Esophagus squamous epithelium (tissue), 5 donors: ENCODE measurements at regions not wholly inside any gene's neighbourhood (a gene's known extent, or its start where the extent isn't known, plus 50 kb on each side); places are given as distances from the start of the nearest gene placed in this dataset.

Experiments used
- DNase-seq: peaks from one replicate; lab custom pipeline; 2025; lab: John Stamatoyannopoulos, UW
- H3K27ac ChIP-seq, 4 donors: fragments of 200-600 bp; sonication (generic); one replicate each; pipeline ENCODE4 v1.5.1; 2016 to 2019; ENCODE audit warnings: mild to moderate bottlenecking in 1 of 4
- H3K27me3 ChIP-seq, 4 donors: fragments of 200-600 bp; sonication (generic); 1 replicate in 3 of 4; 2 replicates in 1 of 4; pipeline versions ENCODE4 v1.5.1 to v1.6.0; 2017 to 2021; ENCODE audit warnings: antibody characterized with exemption in 1 of 4
- H3K36me3 ChIP-seq, 3 donors: fragments of 200-600 bp; sonication (generic); one replicate each; pipeline ENCODE4 v1.5.1; 2016 to 2019
- H3K4me1 ChIP-seq, 3 donors: fragments of 200-600 bp; sonication (generic); one replicate each; pipeline ENCODE4 v1.5.1; 2017 to 2019
- H3K4me3 ChIP-seq, 4 donors: fragments of 200-600 bp; sonication (generic); 1 replicate in 3 of 4; 2 replicates in 1 of 4; pipeline ENCODE4 v1.5.1; 2016 to 2019; ENCODE audit warnings: mild to moderate bottlenecking in 2 of 4, moderate library complexity in 1 of 4
- H3K9me3 ChIP-seq, 3 donors: fragments of 200-600 bp; sonication (generic); one replicate each; pipeline ENCODE4 v1.5.1; 2016 to 2019
- POLR2A ChIP-seq, 4 donors: fragments of 450-650 bp; IDR thresholded peaks; one replicate each; pipeline ENCODE4 v1.6.1; 2017; ENCODE audit warnings: antibody characterized with exemption in 4 of 4, mild to moderate bottlenecking in 4 of 4, moderate library complexity in 3 of 4
- WGBS, 2 donors: methylation state at CpG; one replicate each; pipeline ENCODE4 v1.1.5; 2018; 5-methylcytosine and 5-hydroxymethylcytosine counted together
- intact Hi-C: fragments of 100-400 bp; cut with DNase I; formaldehyde crosslinking; loops from one replicate; pipeline ENCODE4 v1.15.0; 2022
- TF ChIP-seq, protein P1 (sequence below), 6 experiments: fragments of 450-650 bp in 4 of 6; fragments of 200-600 bp in 2 of 6; sonication (generic) in 2 of 6; IDR thresholded peaks; one replicate each; pipeline ENCODE4 v1.5.1; 2016 to 2019; ENCODE audit warnings: antibody characterized with exemption in 6 of 6, mild to moderate bottlenecking in 4 of 6, moderate library complexity in 4 of 6
- donor health status: DM: yes; HTN: yes; CAD: no.

DNA sequence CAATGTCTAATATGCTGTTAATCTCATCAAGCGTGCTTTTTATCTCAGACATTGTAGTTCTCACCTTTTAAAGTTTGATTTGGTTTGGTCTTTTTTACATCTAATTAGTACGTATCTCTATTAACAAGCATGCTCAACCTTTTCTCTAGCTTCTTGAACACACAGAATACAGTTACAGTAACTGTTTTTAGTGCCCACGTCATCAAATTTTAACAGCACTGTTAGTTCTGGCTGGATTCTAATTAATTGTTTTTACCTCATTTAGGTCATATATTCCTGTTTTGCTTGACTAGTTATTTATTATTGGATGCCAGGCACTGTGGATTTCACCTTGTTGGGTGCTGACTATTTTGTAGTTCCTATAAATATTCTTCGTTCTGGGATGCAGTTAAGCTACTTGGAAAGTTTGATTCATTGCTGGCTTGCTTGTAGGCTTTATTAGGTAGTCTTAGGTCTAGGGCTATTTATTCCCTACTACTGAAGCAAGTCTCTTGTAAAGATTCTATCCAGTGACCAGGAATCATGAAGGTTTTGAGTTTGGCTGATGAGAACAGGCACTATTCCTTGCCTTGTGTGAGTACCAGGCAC lies 263.0 kb downstream of the ETAA1 start:
- no peak for DNase-seq
- H3K36me3 ChIP-seq: no peaks in the 10 kb centered on the region
- intact Hi-C loops: no loop called here
- 83 to 86% methylated on average over 4 of the region's 4 CpGs for WGBS, 2 donors
- no peaks in the 10 kb centered on the region for H3K9me3 ChIP-seq
- no peak overlapping the region for H3K4me3 ChIP-seq
- no peaks in the 10 kb centered on the region for H3K27me3 ChIP-seq
- no peak for TF ChIP-seq POLR2A (IDR thresholded peaks at IDR 0.05)
- TF ChIP-seq, protein P1, sequence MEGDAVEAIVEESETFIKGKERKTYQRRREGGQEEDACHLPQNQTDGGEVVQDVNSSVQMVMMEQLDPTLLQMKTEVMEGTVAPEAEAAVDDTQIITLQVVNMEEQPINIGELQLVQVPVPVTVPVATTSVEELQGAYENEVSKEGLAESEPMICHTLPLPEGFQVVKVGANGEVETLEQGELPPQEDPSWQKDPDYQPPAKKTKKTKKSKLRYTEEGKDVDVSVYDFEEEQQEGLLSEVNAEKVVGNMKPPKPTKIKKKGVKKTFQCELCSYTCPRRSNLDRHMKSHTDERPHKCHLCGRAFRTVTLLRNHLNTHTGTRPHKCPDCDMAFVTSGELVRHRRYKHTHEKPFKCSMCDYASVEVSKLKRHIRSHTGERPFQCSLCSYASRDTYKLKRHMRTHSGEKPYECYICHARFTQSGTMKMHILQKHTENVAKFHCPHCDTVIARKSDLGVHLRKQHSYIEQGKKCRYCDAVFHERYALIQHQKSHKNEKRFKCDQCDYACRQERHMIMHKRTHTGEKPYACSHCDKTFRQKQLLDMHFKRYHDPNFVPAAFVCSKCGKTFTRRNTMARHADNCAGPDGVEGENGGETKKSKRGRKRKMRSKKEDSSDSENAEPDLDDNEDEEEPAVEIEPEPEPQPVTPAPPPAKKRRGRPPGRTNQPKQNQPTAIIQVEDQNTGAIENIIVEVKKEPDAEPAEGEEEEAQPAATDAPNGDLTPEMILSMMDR (IDR thresholded peaks at IDR 0.05): no peak
- H3K4me1 ChIP-seq: no peaks in the 10 kb centered on the region
- H3K27ac ChIP-seq: peak overlapping the region in 2 of 4 donors; percentile 40 to 47

- no peak for DNase-seq
- Histone ChIP-seq H3K4me3 (no peak overlapping the region), H3K27ac (peak overlapping the region in 2 of 4 donors; percentile 40 to 47), H3K4me1 (peaks cover 0 to 1% (median 0%) of the 10 kb centered on the region in 3 donors), H3K27me3 (no peaks in the 10 kb centered on the region), H3K9me3 (no peaks in the 10 kb centered on the region), H3K36me3 (no peaks in the 10 kb centered on the region)
- no peak for TF ChIP-seq POLR2A (IDR thresholded peaks at IDR 0.05)
- TF ChIP-seq, protein P1 (IDR thresholded peaks at IDR 0.05): no peak
- intact Hi-C loops: no loop called here
Observed at GRCh38 chr2:67660871-67661270, 263.7 kb downstream of the ETAA1 start.

DNA sequence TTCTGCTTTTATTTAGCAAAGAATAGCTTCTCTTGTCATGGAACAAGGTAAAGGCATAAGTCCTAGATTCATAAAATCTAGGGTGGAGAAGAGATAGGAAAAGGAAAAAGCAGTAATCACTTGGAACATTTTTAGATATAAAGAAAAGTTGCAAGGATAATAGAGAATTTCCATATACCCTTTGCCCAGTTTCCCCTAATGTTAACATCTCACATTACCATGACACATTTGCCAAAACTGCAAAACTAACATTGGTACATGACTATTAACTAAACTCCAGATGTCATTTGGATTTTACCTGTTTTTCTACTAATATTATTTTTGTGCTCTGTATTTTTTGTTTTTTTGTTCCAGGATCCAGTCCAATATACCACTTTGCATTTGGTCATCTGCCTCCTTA lies 265.1 kb downstream of the ETAA1 start:
- no peak for DNase-seq
- Histone ChIP-seq H3K27ac (no peak overlapping the region), H3K36me3 (no peaks in the 10 kb centered on the region), H3K4me3 (no peak overlapping the region), H3K9me3 (no peaks in the 10 kb centered on the region), H3K4me1 (peaks cover 0 to 7% (median 0%) of the 10 kb centered on the region in 3 donors), H3K27me3 (no peaks in the 10 kb centered on the region)
- intact Hi-C loops: no loop called here
- TF ChIP-seq, protein P1 (IDR thresholded peaks at IDR 0.05): no peak
- no peak for TF ChIP-seq POLR2A (IDR thresholded peaks at IDR 0.05)

GRCh38 chr2:67663776-67664175 lies 266.6 kb downstream of the ETAA1 start:
- DNase-seq: no peak
- no peaks in the 10 kb centered on the region for H3K36me3 ChIP-seq
- no peak overlapping the region for H3K27ac ChIP-seq
- no peaks in the 10 kb centered on the region for H3K27me3 ChIP-seq
- no peak for TF ChIP-seq POLR2A (IDR thresholded peaks at IDR 0.05)
- TF ChIP-seq, protein P1 (IDR thresholded peaks at IDR 0.05): no peak
- WGBS, 2 donors: 75 to 90% methylated on average over 2 of the region's 2 CpGs
- peaks cover 0 to 17% (median 0%) of the 10 kb centered on the region in 3 donors for H3K4me1 ChIP-seq
- intact Hi-C loops: no loop called here
- H3K4me3 ChIP-seq: no peak overlapping the region
- H3K9me3 ChIP-seq: no peaks in the 10 kb centered on the region

GRCh38 chr2:67666386-67667053 lies 269.4 kb downstream of the ETAA1 start:
- Histone ChIP-seq H3K4me3 (no peak overlapping the region), H3K27me3 (no peaks in the 10 kb centered on the region), H3K9me3 (no peaks in the 10 kb centered on the region), H3K27ac (peak overlapping the region; percentile 30 to 79 (median 65)), H3K4me1 (peaks cover 0 to 17% (median 0%) of the 10 kb centered on the region in 3 donors), H3K36me3 (no peaks in the 10 kb centered on the region)
- TF ChIP-seq, protein P1 (IDR thresholded peaks at IDR 0.05): no peak
- TF ChIP-seq POLR2A (IDR thresholded peaks at IDR 0.05): no peak
- intact Hi-C loops: no loop called here
- no peak for DNase-seq
- WGBS, 2 donors: 40 to 62% methylated on average over 4 to 5 of the region's 5 CpGs
